Endothelial cell of umbilical vein (primary cell): ENCODE measurements at regions not wholly inside any gene's neighbourhood (a gene's known extent, or its start where the extent isn't known, plus 50 kb on each side); places are given as distances from the start of the nearest gene placed in this dataset.

Experiments
- BruUV-seq: library from RNA; stranded (reverse); fragments of 400-500 nt; replicated peaks from 2 replicates; lab custom pipeline; 2021; lab: Mats Ljungman, UMichigan
- CTCF ChIA-PET: fragments of 300-600, 350-600 bp; sonication (Branson Sonifier 250); formaldehyde crosslinking; loops from one replicate; lab custom pipeline; 2021; ENCODE audit warnings: antibody characterized with exemption, inconsistent platforms; lab: Charles Lee
- POLR2A ChIA-PET: fragments of 300-600, 350-600 bp; sonication (Branson Sonifier 250); formaldehyde crosslinking; loops from one replicate; lab custom pipeline; 2021; ENCODE audit warnings: antibody characterized with exemption, inconsistent platforms; lab: Charles Lee
- DNase-seq: peaks from one replicate; pipeline ENCODE4 v3.0.0-alpha.2; 2011; ENCODE audit warnings: low read depth, low spot score
- FAIRE-seq: peaks from 2 replicates; lab custom pipeline; 2011; peaks lifted over from hg19 to GRCh38; lab: Jason Lieb, UNC
- H2AFZ ChIP-seq: 2 replicates; pipeline ENCODE4 v1.6.0; 2012; ENCODE audit warnings: low read depth, low read length, control low read depth, inconsistent platforms
- H3K27ac ChIP-seq: 2 replicates; pipeline ENCODE4 v1.5.1; 2011; ENCODE audit warnings: low read depth, mild to moderate bottlenecking, control low read depth, low read length, moderate library complexity; ENCODE audit not compliant: insufficient read depth
- H3K27me3 ChIP-seq, 2 experiments: 2 replicates each; pipeline versions ENCODE4 v1.6.0 to v1.6.1; 2011; ENCODE audit warnings: low read length in 2 of 2, mixed read lengths in 1 of 2; ENCODE audit not compliant: control insufficient read depth in 2 of 2, insufficient read depth in 2 of 2
- H3K36me3 ChIP-seq, 2 experiments: 2 replicates in 1 of 2; 3 replicates in 1 of 2; pipeline ENCODE4 v1.5.1; 2011; ENCODE audit warnings: low read length in 2 of 2, mild to moderate bottlenecking in 1 of 2, moderate library complexity in 1 of 2; ENCODE audit not compliant: control insufficient read depth in 2 of 2, insufficient read depth in 2 of 2; ENCODE audit errors: extremely low read depth in 1 of 2
- H3K4me1 ChIP-seq: 3 replicates; pipeline ENCODE4 v1.5.1; 2011; ENCODE audit warnings: mild to moderate bottlenecking, low read length; ENCODE audit not compliant: control insufficient read depth, insufficient read depth; ENCODE audit errors: extremely low read depth
- H3K4me2 ChIP-seq: 2 replicates; pipeline ENCODE4 v1.6.1; 2011; ENCODE audit warnings: low read length, control low read depth, mixed read lengths; ENCODE audit not compliant: insufficient read depth
- H3K4me3 ChIP-seq, 3 experiments: fragments of 200-600 bp in 1 of 3; sonication (generic), shearing (Covaris generic) in 1 of 3; replicated peaks in 1 of 3; 2 replicates each; pipeline ENCODE4 v1.5.1; 2011 to 2016; ENCODE audit warnings: control low read depth in 3 of 3, low read length in 3 of 3, mild to moderate bottlenecking in 2 of 3, inconsistent platforms in 1 of 3, low read depth in 1 of 3, moderate library complexity in 1 of 3; ENCODE audit not compliant: insufficient read depth in 1 of 3
- H3K79me2 ChIP-seq: 2 replicates; pipeline ENCODE4 v1.6.0; 2012; ENCODE audit warnings: low read length, inconsistent platforms; ENCODE audit not compliant: control insufficient read depth, insufficient read depth
- H3K9ac ChIP-seq: replicated peaks from 2 replicates; pipeline ENCODE3; 2011; ENCODE audit warnings: low read length, control low read depth; ENCODE audit not compliant: insufficient read depth; ENCODE audit errors: extremely low read depth
- H3K9me1 ChIP-seq: replicated peaks from 3 replicates; pipeline ENCODE4 v1.6.0; 2011; ENCODE audit warnings: mild to moderate bottlenecking, low read length; ENCODE audit not compliant: control insufficient read depth, insufficient read depth; ENCODE audit errors: extremely low read depth
- H3K9me3 ChIP-seq: replicated peaks from 2 replicates; pipeline ENCODE4 v1.5.1; 2012; ENCODE audit warnings: low read length, inconsistent platforms; ENCODE audit not compliant: control insufficient read depth, insufficient read depth
- H4K20me1 ChIP-seq: replicated peaks from 2 replicates; pipeline ENCODE3; 2011; ENCODE audit warnings: mild to moderate bottlenecking, low read length; ENCODE audit not compliant: control insufficient read depth, insufficient read depth; ENCODE audit errors: extremely low read depth
- CTCF ChIP-seq, 2 donors: IDR thresholded peaks; 1 replicate in 1 of 2; 2 replicates in 1 of 2; pipeline ENCODE4 v1.5.1; 2011; ENCODE audit warnings: low read length in 2 of 2, mild to moderate bottlenecking in 2 of 2, moderate library complexity in 2 of 2, control low read depth in 1 of 2, inconsistent platforms in 1 of 2, low read depth in 1 of 2; ENCODE audit not compliant: insufficient read depth in 1 of 2; ENCODE audit errors: extremely low read depth in 1 of 2
- EZH2 ChIP-seq: IDR thresholded peaks from 2 replicates; pipeline ENCODE4 v1.6.1; 2012; ENCODE audit warnings: borderline replicate concordance, low read depth, mild to moderate bottlenecking, moderate library complexity, low read length, inconsistent platforms; ENCODE audit not compliant: severe bottlenecking
- FOS ChIP-seq: IDR thresholded peaks from 2 replicates; pipeline ENCODE4 v1.6.1; 2011; ENCODE audit warnings: mild to moderate bottlenecking, low read length, moderate library complexity, borderline replicate concordance; ENCODE audit not compliant: insufficient read depth
- GATA2 ChIP-seq: IDR thresholded peaks from 2 replicates; pipeline ENCODE4 v1.7.0; 2011; ENCODE audit warnings: low read depth, mild to moderate bottlenecking, moderate library complexity, mixed read lengths, low read length; ENCODE audit not compliant: insufficient read length, insufficient read depth
- JUN ChIP-seq: IDR thresholded peaks from 2 replicates; pipeline ENCODE4 v1.6.1; 2011; ENCODE audit warnings: borderline replicate concordance, low read depth; ENCODE audit not compliant: insufficient read length, insufficient read depth
- MAX ChIP-seq: IDR thresholded peaks from 2 replicates; pipeline ENCODE4 v1.6.1; 2011; ENCODE audit not compliant: insufficient read depth, insufficient read length
- MYC ChIP-seq: IDR thresholded peaks from one replicate; pipeline ENCODE4 v1.6.1; 2011; ENCODE audit warnings: mild to moderate bottlenecking, low read depth, low read length
- POLR2A ChIP-seq: IDR thresholded peaks from 2 replicates; pipeline ENCODE4 v1.6.1; 2012; ENCODE audit warnings: low read depth, mild to moderate bottlenecking, control low read depth, low read length
- POLR2AphosphoS5 ChIP-seq: IDR thresholded peaks from 2 replicates; pipeline ENCODE4 v1.6.1; 2012; ENCODE audit warnings: low read depth, mild to moderate bottlenecking, control low read depth, low read length, moderate library complexity; ENCODE audit not compliant: insufficient read depth
- dilution Hi-C: fragments of 300-500 bp; cut with MboI; formaldehyde crosslinking; loops from one replicate; pipeline ENCODE4 v1.15.0; 2019; ENCODE audit warnings: low sequenced_read_pairs; ENCODE audit not compliant: extremely low pct_ligation_motif_present
- intact Hi-C: fragments of 100-400 bp; cut with micrococcal nuclease; formaldehyde crosslinking; loops from one replicate; pipeline ENCODE4 v1.10.0; 2022

DNA sequence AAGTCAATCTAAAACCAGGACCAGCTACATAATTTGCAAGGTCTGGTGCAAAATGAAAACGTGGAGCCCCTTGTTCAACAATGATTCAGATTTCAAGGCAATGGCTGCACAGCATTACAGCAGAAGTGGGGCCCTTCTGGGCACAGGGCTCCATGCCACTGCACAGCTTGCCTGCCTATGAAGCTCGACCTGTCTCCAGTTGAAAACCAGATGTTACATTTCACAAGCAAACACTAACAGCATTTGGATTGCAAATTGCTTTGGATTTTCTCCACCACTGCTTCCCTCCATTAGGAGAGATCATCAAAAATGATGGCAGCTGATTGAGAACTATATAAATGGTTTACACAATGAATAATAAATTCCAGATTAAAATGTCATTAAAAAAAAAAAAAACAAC lies 551.4 kb upstream of the ZFHX3 start:
- DNase-seq (no peak), FAIRE-seq (no peak)
- intact Hi-C loops, result no loop called here

More for the DNA sequence above, 551.4 kb upstream of the ZFHX3 start:
- Histone ChIP-seq H2AFZ (no peak overlapping the region), H3K9ac (no peak overlapping the region), H3K79me2 (no peaks in the 10 kb centered on the region), H3K9me3 (peaks cover 2% of the 10 kb centered on the region), H3K27me3 (no peaks in the 10 kb centered on the region), H3K27ac (no peak overlapping the region), H4K20me1 (no peaks in the 10 kb centered on the region), H3K4me3 (no peak overlapping the region), H3K9me1 (no peaks in the 10 kb centered on the region), H3K4me2 (no peak overlapping the region), H3K4me1 (no peaks in the 10 kb centered on the region), H3K36me3 (no peaks in the 10 kb centered on the region)
- no peak for TF ChIP-seq MAX
- TF ChIP-seq CTCF (IDR thresholded peaks at IDR 0.05; ENCODE audit: extremely low read depth in 1 of 2, insufficient read depth in 1 of 2, low read depth in 1 of 2, low read length in 2 of 2), result no peak
- no peak for TF ChIP-seq GATA2
- TF ChIP-seq JUN, result no peak
- no peak for TF ChIP-seq EZH2
- no peak for TF ChIP-seq POLR2A
- no peak for TF ChIP-seq MYC
- no peak for TF ChIP-seq POLR2AphosphoS5
- TF ChIP-seq FOS, result no peak
- CTCF ChIA-PET, result interaction anchor here (1.1 kb wide), 1 partner anchor 179 kb away, joined by 4 read pairs; no protein-coding TSS in a partner anchor
- dilution Hi-C loops, result no loop called here
- no TSS peak for BruUV-seq
- POLR2A ChIA-PET, result no interaction called here
